Gastrocnemius medialis (tissue), 4 donors: ENCODE measurements at regions not wholly inside any gene's neighbourhood (a gene's known extent, or its start where the extent isn't known, plus 50 kb on each side); places are given as distances from the start of the nearest gene placed in this dataset.
A peak's percentile ranks its signal among the peaks of the same experiment; 100 is the strongest.

Experiments
- ATAC-seq, 2 donors: fragments of 150-250 bp; one replicate each; pipeline ENCODE4 v1.9.1; 2016
- DNase-seq, 2 donors: peaks; one replicate each; pipeline ENCODE4 v3.0.0-alpha.2; 2019
- H3K27ac ChIP-seq, 4 donors: fragments of 200-600 bp; sonication (generic); 1 replicate in 1 of 4; 2 replicates in 3 of 4; pipeline ENCODE4 v1.5.1; 2016 to 2018; ENCODE audit warnings: mild to moderate bottlenecking in 2 of 4, moderate library complexity in 1 of 4
- H3K27me3 ChIP-seq, 3 donors: fragments of 200-600 bp; sonication (generic) in 2 of 3; 1 replicate in 1 of 3; 2 replicates in 2 of 3; pipeline versions ENCODE4 v1.5.1 to v1.6.0; 2016 to 2019; ENCODE audit warnings: mild to moderate bottlenecking in 1 of 3, moderate library complexity in 1 of 3
- H3K36me3 ChIP-seq, 2 donors: fragments of 200-600 bp; sonication (generic) in 1 of 2; one replicate each; pipeline ENCODE4 v1.5.1; 2017 to 2018
- H3K4me1 ChIP-seq, 2 donors: fragments of 200-600 bp; sonication (generic) in 1 of 2; one replicate each; pipeline ENCODE4 v1.5.1; 2016 to 2017; ENCODE audit warnings: mild to moderate bottlenecking in 2 of 2
- H3K4me3 ChIP-seq, 4 donors: fragments of 200-600 bp; sonication (generic) in 3 of 4; 1 replicate in 1 of 4; 2 replicates in 3 of 4; pipeline ENCODE4 v1.5.1; 2016 to 2019; ENCODE audit warnings: mild to moderate bottlenecking in 2 of 4
- H3K9me3 ChIP-seq, 3 donors: fragments of 200-600 bp; sonication (generic) in 2 of 3; 1 replicate in 1 of 3; 2 replicates in 2 of 3; pipeline ENCODE4 v1.5.1; 2016 to 2019
- CTCF ChIP-seq, 5 experiments: fragments of 450-650 bp in 3 of 5; fragments of 200-600 bp in 2 of 5; sonication (generic) in 2 of 5; IDR thresholded peaks in 4 of 5; conservative IDR thresholded peaks in 1 of 5; 1 replicate in 4 of 5; 2 replicates in 1 of 5; pipeline ENCODE4 v1.5.1; 2016 to 2019; ENCODE audit warnings: antibody characterized with exemption in 5 of 5, mild to moderate bottlenecking in 3 of 5, moderate library complexity in 3 of 5
- POLR2A ChIP-seq, 2 donors: fragments of 450-650 bp; IDR thresholded peaks; one replicate each; pipeline ENCODE4 v1.6.1; 2017; ENCODE audit warnings: antibody characterized with exemption in 2 of 2, mild to moderate bottlenecking in 2 of 2, moderate library complexity in 2 of 2
- in situ Hi-C, 4 donors: fragments of 200-750 bp; cut with MboI; loops; one replicate each; pipeline versions ENCODE4 v1.15.0 to v1.8.0; 2017; ENCODE audit warnings: low sequenced_read_pairs in 4 of 4
- intact Hi-C: fragments of 100-400 bp; cut with DNase I; formaldehyde crosslinking; loops from one replicate; pipeline ENCODE4 v1.15.1; 2023; ENCODE audit warnings: low total_unique reads

DNA sequence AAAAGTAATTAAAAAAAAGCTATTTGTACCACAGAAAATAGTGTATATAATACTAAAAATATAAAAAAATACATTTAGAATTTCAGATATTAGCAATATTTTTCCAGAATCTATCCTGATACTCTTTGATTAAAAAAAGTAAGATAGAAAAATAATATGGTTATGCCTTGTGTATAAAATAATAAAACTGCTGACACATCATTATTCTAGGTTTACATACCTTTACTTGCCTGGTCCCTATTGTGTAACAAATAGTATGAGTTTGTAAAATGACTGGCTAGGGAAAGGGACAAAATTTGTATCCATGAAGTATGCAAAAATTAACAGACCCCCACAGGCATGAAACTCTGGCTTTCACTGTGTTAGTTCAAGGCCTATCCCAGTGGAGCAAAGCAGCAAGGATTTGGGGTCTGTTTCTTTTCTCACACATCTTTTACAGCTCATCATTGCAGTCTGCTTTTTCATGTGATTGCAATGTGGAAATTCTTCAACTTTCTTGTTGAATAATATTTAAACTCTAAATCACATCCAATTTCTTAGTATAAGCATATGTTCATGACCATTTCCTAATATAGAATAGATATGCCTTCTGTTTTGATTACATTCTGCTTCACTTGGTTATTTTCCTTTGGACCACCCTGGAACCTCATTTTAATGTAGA lies 136.7 kb upstream of the PCDH18 start:
- no peaks in the 10 kb centered on the region for H3K4me1 ChIP-seq
- DNase-seq (no peak), ATAC-seq (no peak)
- TF ChIP-seq POLR2A (IDR thresholded peaks at IDR 0.05) (no peak), CTCF (IDR thresholded peaks at IDR 0.05 in 4 of 5, conservative IDR thresholded peaks at IDR 0.05 in 1 of 5) (no peak)
- H3K9me3 ChIP-seq: no peaks in the 10 kb centered on the region
- H3K4me3 ChIP-seq: no peak overlapping the region
- no peaks in the 10 kb centered on the region for H3K27me3 ChIP-seq
- H3K36me3 ChIP-seq: no peaks in the 10 kb centered on the region
- in situ Hi-C loops (no loop called here), intact Hi-C loops (no loop called here)
- no peak overlapping the region for H3K27ac ChIP-seq

DNA sequence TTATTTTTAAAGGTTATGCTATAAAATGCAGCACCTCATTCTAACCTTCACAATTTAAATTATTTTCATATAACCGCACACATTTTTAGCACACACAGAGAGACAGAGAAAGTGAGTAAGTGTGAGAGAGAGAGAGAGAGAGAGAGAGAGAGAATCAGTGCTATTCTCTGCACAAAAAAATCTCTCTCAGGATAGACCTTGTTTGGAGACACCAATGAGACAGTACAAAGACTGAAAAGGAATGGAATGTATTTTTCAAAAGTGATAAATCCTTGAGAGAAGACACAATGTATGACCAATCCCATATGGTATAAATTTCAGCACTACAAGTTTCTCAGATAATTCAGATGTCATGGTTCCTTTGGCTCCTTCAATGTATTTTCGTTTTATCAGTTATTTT lies 132.1 kb upstream of the PCDH18 start:
- in situ Hi-C loops (no loop called here), intact Hi-C loops (no loop called here)
- Histone ChIP-seq H3K27ac (peak overlapping the region in 1 of 4 donors; percentile 1), H3K36me3 (no peaks in the 10 kb centered on the region), H3K9me3 (no peaks in the 10 kb centered on the region), H3K4me1 (no peaks in the 10 kb centered on the region), H3K4me3 (no peak overlapping the region), H3K27me3 (no peaks in the 10 kb centered on the region)
- no peak for DNase-seq
- no peak for ATAC-seq
- no peak for TF ChIP-seq POLR2A (IDR thresholded peaks at IDR 0.05)
- TF ChIP-seq CTCF (IDR thresholded peaks at IDR 0.05 in 4 of 5, conservative IDR thresholded peaks at IDR 0.05 in 1 of 5): no peak

DNA sequence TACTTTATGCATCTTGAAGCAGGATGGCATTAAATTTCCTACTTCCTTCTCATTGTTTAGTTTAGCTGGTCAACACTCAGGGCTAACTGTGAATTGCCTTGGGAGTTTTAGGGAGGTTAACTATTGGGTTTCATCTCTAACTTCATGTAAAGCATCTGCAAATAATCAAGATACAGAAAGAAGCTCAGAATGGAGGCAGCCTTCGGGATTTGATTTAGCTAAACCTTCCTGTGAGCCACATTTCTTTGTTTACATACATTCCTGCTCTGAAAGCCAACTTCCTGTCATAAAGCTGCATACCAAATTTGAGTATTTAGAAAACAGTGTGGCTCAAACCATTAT lies 131.7 kb upstream of the PCDH18 start:
- Histone ChIP-seq H3K9me3 (no peaks in the 10 kb centered on the region), H3K27me3 (no peaks in the 10 kb centered on the region), H3K27ac (peak overlapping the region in 1 of 4 donors; percentile 1), H3K4me3 (no peak overlapping the region), H3K36me3 (no peaks in the 10 kb centered on the region), H3K4me1 (no peaks in the 10 kb centered on the region)
- ATAC-seq (no peak), DNase-seq (no peak)
- TF ChIP-seq POLR2A (IDR thresholded peaks at IDR 0.05) (no peak), CTCF (IDR thresholded peaks at IDR 0.05 in 4 of 5, conservative IDR thresholded peaks at IDR 0.05 in 1 of 5) (no peak)
- intact Hi-C loops: no loop called here
- in situ Hi-C loops: no loop called here

GRCh38 chr4:137663251-137664045 lies 131.2 kb upstream of the PCDH18 start:
- intact Hi-C loops: no loop called here
- Histone ChIP-seq H3K9me3 (no peaks in the 10 kb centered on the region), H3K27ac (no peak overlapping the region), H3K4me3 (no peak overlapping the region), H3K27me3 (no peaks in the 10 kb centered on the region), H3K36me3 (no peaks in the 10 kb centered on the region), H3K4me1 (no peaks in the 10 kb centered on the region)
- TF ChIP-seq CTCF (IDR thresholded peaks at IDR 0.05 in 4 of 5, conservative IDR thresholded peaks at IDR 0.05 in 1 of 5) (no peak), POLR2A (IDR thresholded peaks at IDR 0.05) (no peak)
- in situ Hi-C loops: no loop called here
- no peak for ATAC-seq
- no peak for DNase-seq
